ENCODE measurements at regions not wholly inside any gene's neighbourhood (a gene's known extent, or its start where the extent isn't known, plus 50 kb on each side); places are given as distances from the start of the nearest gene placed in this dataset.

- TF ChIP-seq CTCF (conservative IDR thresholded peaks at IDR 0.05 in 1 of 2, IDR thresholded peaks at IDR 0.05 in 1 of 2; ENCODE audit: extremely low read depth in 1 of 2, insufficient read depth in 1 of 2, low read depth in 1 of 2, low read length in 2 of 2) = no peak
- TF ChIP-seq EZH2 (IDR thresholded peaks at IDR 0.05; ENCODE audit: borderline replicate concordance, low read length) = no peak
These were observed 64.9 kb upstream of the KBTBD8 start for GRCh38 chr3:66933233-66933632.
